ENCODE measurements at regions not wholly inside any gene's neighbourhood (a gene's known extent, or its start where the extent isn't known, plus 50 kb on each side); places are given as distances from the start of the nearest gene placed in this dataset.

- TF ChIP-seq CTCF (IDR thresholded peaks at IDR 0.05) (no peak), POLR2A (IDR thresholded peaks at IDR 0.05) (no peak)
These were observed 920.5 kb downstream of the TLE4 start for GRCh38 chr9:80492221-80492620.
